GM12892 (cell line): ENCODE measurements at regions not wholly inside any gene's neighbourhood (a gene's known extent, or its start where the extent isn't known, plus 50 kb on each side); places are given as distances from the start of the nearest gene placed in this dataset.

ENCODE experiments used
- POLR2A ChIP-seq: IDR thresholded peaks from 2 replicates; pipeline ENCODE4 v1.6.1; 2011; ENCODE audit warnings: low read depth, low read length, control low read depth
- POLR2AphosphoS5 ChIP-seq: IDR thresholded peaks from 2 replicates; pipeline ENCODE4 v1.6.1; 2011; ENCODE audit warnings: low read depth, low read length, control low read depth

GRCh38 chr5:105371169-105371568 is 1808.6 kb upstream of the NUDT12 start:
- TF ChIP-seq POLR2AphosphoS5 (no peak), POLR2A (no peak)
